ENCODE measurements at regions not wholly inside any gene's neighbourhood (a gene's known extent, or its start where the extent isn't known, plus 50 kb on each side); places are given as distances from the start of the nearest gene placed in this dataset.

DNA sequence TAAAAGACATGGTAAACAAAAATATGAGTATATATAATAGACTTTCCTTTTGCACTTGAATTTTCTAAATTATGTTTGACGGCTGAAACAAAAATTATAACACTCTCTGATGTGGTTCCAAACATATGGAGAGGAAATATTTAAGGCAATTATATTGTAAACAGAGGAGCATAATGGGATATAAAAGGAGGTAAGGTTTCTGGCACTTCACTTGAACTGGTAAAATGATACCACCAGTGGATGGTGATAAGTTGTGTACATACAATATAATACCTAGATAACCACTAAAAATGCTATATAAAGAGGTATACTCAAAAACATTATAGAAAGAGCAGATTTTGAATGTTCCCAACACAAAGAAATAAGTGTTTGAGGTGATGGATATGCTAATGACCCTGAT lies 192.9 kb upstream of the RAD23B start:
- TF ChIP-seq POLR2A (IDR thresholded peaks at IDR 0.05; ENCODE audit: low read depth, low read length) (no peak), ELK1 (IDR thresholded peaks at IDR 0.05; ENCODE audit: borderline replicate concordance, low read depth, low read length) (no peak), CEBPB (IDR thresholded peaks at IDR 0.05; ENCODE audit: low read depth, low read length) (no peak), RCOR1 (IDR thresholded peaks at IDR 0.05; ENCODE audit: insufficient replicate concordance, low read length) (no peak), RAD21 (IDR thresholded peaks at IDR 0.05; ENCODE audit: low read length) (no peak), CHD1 (IDR thresholded peaks at IDR 0.05; ENCODE audit: low read depth, low read length) (no peak), MXI1 (IDR thresholded peaks at IDR 0.05; ENCODE audit: borderline replicate concordance, low read depth, low read length) (no peak), BHLHE40 (IDR thresholded peaks at IDR 0.05; ENCODE audit: low read depth, low read length) (no peak), MAFK (IDR thresholded peaks at IDR 0.05; ENCODE audit: low read depth, low read length) (no peak), RFX5 (IDR thresholded peaks at IDR 0.05; ENCODE audit: low read depth, low read length) (no peak), SMC3 (IDR thresholded peaks at IDR 0.05; ENCODE audit: low read depth, low read length) (no peak), NFE2L2 (IDR thresholded peaks at IDR 0.05; ENCODE audit: low read depth, low read length) (no peak), MAZ (IDR thresholded peaks at IDR 0.05; ENCODE audit: borderline replicate concordance, low read depth, low read length) (no peak)
- TF ChIP-seq, protein P1, sequence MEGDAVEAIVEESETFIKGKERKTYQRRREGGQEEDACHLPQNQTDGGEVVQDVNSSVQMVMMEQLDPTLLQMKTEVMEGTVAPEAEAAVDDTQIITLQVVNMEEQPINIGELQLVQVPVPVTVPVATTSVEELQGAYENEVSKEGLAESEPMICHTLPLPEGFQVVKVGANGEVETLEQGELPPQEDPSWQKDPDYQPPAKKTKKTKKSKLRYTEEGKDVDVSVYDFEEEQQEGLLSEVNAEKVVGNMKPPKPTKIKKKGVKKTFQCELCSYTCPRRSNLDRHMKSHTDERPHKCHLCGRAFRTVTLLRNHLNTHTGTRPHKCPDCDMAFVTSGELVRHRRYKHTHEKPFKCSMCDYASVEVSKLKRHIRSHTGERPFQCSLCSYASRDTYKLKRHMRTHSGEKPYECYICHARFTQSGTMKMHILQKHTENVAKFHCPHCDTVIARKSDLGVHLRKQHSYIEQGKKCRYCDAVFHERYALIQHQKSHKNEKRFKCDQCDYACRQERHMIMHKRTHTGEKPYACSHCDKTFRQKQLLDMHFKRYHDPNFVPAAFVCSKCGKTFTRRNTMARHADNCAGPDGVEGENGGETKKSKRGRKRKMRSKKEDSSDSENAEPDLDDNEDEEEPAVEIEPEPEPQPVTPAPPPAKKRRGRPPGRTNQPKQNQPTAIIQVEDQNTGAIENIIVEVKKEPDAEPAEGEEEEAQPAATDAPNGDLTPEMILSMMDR (conservative IDR thresholded peaks at IDR 0.05; ENCODE audit: low read depth, low read length) = no peak
